ENCODE measurements at regions not wholly inside any gene's neighbourhood (a gene's known extent, or its start where the extent isn't known, plus 50 kb on each side); places are given as distances from the start of the nearest gene placed in this dataset.

DNA sequence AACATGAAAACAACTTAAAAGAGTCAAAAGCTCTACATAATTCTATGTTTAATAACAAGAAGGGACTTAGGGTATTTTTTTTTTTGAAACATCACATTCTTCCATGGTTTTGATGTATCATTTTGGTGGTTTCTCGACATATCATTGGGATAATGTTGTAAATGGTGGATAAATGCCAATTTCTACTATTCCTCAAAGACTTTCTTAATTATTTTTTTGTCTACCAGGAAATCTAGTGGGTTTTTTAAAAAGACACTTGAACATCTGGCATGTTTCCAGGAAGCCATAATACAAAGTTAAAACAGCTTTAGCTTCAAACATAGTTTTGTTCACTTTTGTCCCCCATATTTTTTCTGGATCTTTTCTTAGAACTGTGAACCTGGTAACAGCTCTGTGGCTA, 200.4 kb downstream of the DKK1 start:
- no peak overlapping the region for H2BK15ac ChIP-seq (ENCODE audit: low read depth, low read length)
- no peak overlapping the region for H2BK120ac ChIP-seq (ENCODE audit: low read depth, low read length)
- no peak overlapping the region for H4K91ac ChIP-seq (ENCODE audit: insufficient read depth, low read depth, low read length)
- DNase-seq = no peak
- POLR2A ChIA-PET (ENCODE audit: unreplicated experiment) = no interaction called here
- H3K79me1 ChIP-seq (ENCODE audit: low read depth in 1 of 2, low read length in 2 of 2) = no peaks in the 10 kb centered on the region
- intact Hi-C loops (cut with micrococcal nuclease) = no loop called here
- BruUV-seq (replicated peaks) = no TSS peak
- no peak overlapping the region for H3K56ac ChIP-seq (ENCODE audit: extremely low read depth, insufficient read depth, low read length)
- WGBS, 2 experiments (ENCODE audit: extremely low coverage in 2 of 2, insufficient read length in 1 of 2) = no CpG with 5 or more reads among the region's 1 CpG
- no peak overlapping the region for H4K8ac ChIP-seq (ENCODE audit: low read depth in 2 of 2, low read length in 2 of 2)
- no peak for TF ChIP-seq MXI1 (IDR thresholded peaks at IDR 0.05; ENCODE audit: borderline replicate concordance, low read depth, low read length)
- TF ChIP-seq, protein P1, sequence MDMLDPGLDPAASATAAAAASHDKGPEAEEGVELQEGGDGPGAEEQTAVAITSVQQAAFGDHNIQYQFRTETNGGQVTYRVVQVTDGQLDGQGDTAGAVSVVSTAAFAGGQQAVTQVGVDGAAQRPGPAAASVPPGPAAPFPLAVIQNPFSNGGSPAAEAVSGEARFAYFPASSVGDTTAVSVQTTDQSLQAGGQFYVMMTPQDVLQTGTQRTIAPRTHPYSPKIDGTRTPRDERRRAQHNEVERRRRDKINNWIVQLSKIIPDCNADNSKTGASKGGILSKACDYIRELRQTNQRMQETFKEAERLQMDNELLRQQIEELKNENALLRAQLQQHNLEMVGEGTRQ (IDR thresholded peaks at IDR 0.05; ENCODE audit: low read depth, low read length) = no peak
- TF ChIP-seq MAFK (IDR thresholded peaks at IDR 0.05; ENCODE audit: low read depth, low read length) = no peak
- no peak for TF ChIP-seq SMC3 (IDR thresholded peaks at IDR 0.05; ENCODE audit: low read depth, low read length)
- TF ChIP-seq CHD1 (IDR thresholded peaks at IDR 0.05; ENCODE audit: low read depth, low read length) = no peak
- TF ChIP-seq RCOR1 (IDR thresholded peaks at IDR 0.05; ENCODE audit: insufficient replicate concordance, low read length) = no peak
- no peak for TF ChIP-seq NFE2L2 (IDR thresholded peaks at IDR 0.05; ENCODE audit: low read depth, low read length)
- TF ChIP-seq, protein P2, sequence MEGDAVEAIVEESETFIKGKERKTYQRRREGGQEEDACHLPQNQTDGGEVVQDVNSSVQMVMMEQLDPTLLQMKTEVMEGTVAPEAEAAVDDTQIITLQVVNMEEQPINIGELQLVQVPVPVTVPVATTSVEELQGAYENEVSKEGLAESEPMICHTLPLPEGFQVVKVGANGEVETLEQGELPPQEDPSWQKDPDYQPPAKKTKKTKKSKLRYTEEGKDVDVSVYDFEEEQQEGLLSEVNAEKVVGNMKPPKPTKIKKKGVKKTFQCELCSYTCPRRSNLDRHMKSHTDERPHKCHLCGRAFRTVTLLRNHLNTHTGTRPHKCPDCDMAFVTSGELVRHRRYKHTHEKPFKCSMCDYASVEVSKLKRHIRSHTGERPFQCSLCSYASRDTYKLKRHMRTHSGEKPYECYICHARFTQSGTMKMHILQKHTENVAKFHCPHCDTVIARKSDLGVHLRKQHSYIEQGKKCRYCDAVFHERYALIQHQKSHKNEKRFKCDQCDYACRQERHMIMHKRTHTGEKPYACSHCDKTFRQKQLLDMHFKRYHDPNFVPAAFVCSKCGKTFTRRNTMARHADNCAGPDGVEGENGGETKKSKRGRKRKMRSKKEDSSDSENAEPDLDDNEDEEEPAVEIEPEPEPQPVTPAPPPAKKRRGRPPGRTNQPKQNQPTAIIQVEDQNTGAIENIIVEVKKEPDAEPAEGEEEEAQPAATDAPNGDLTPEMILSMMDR (conservative IDR thresholded peaks at IDR 0.05; ENCODE audit: low read depth, low read length) = no peak
- no peak for TF ChIP-seq BHLHE40 (IDR thresholded peaks at IDR 0.05; ENCODE audit: low read depth, low read length)
- TF ChIP-seq POLR2A (IDR thresholded peaks at IDR 0.05; ENCODE audit: low read depth, low read length) = no peak
- TF ChIP-seq CEBPB (IDR thresholded peaks at IDR 0.05; ENCODE audit: low read depth, low read length) = no peak
- TF ChIP-seq, protein P3, sequence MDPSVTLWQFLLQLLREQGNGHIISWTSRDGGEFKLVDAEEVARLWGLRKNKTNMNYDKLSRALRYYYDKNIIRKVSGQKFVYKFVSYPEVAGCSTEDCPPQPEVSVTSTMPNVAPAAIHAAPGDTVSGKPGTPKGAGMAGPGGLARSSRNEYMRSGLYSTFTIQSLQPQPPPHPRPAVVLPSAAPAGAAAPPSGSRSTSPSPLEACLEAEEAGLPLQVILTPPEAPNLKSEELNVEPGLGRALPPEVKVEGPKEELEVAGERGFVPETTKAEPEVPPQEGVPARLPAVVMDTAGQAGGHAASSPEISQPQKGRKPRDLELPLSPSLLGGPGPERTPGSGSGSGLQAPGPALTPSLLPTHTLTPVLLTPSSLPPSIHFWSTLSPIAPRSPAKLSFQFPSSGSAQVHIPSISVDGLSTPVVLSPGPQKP (IDR thresholded peaks at IDR 0.05; ENCODE audit: borderline replicate concordance, low read depth, low read length) = no peak
- no peak for TF ChIP-seq FOS (IDR thresholded peaks at IDR 0.05; ENCODE audit: low read depth, low read length)
- TF ChIP-seq RFX5 (IDR thresholded peaks at IDR 0.05; ENCODE audit: low read depth, low read length) = no peak
- TF ChIP-seq MAZ (IDR thresholded peaks at IDR 0.05; ENCODE audit: borderline replicate concordance, low read depth, low read length) = no peak
- no peak for TF ChIP-seq RAD21 (IDR thresholded peaks at IDR 0.05; ENCODE audit: low read length)
- H3K4me3 ChIP-seq (ENCODE audit: insufficient read depth, low read depth, low read length) = no peak overlapping the region
- in situ Hi-C loops (cut with MboI; ENCODE audit: low sequenced_read_pairs) = no loop called here
- no peak overlapping the region for H3K23ac ChIP-seq (ENCODE audit: low read depth, low read length)
- peaks cover 7% of the 10 kb centered on the region; the same call in 1 of the 2 replicates for H3K9me3 ChIP-seq (ENCODE audit: control insufficient read depth, insufficient read depth, low read length)
- no peak overlapping the region for H3K9ac ChIP-seq (ENCODE audit: low read depth, low read length)
- no peaks in the 10 kb centered on the region for H3K27me3 ChIP-seq (ENCODE audit: control insufficient read depth, insufficient read depth, low read length)
- H3K18ac ChIP-seq (ENCODE audit: low read depth, low read length) = no peak overlapping the region
- no peaks in the 10 kb centered on the region for H4K20me1 ChIP-seq (ENCODE audit: insufficient read depth, low read length)
- no peak overlapping the region for H2AFZ ChIP-seq (replicated peaks; ENCODE audit: low read length, poor library complexity)
- CTCF ChIA-PET = no interaction called here
- no peak overlapping the region for H2AK9ac ChIP-seq (replicated peaks; ENCODE audit: low read depth, low read length, poor library complexity)
- no peak overlapping the region for H2AK5ac ChIP-seq (ENCODE audit: low read depth, low read length)
- ATAC-seq (ENCODE audit: low read depth) = no peak
- no peaks in the 10 kb centered on the region; the same call in 1 of the 2 replicates for H3K4me1 ChIP-seq (ENCODE audit: control insufficient read depth, insufficient read depth, low read length)
- no peak overlapping the region for H4K5ac ChIP-seq (ENCODE audit: low read depth, low read length)
- no peak overlapping the region for H3K4ac ChIP-seq (ENCODE audit: low read depth, low read length)
- no peak overlapping the region for H2BK5ac ChIP-seq (ENCODE audit: low read depth, low read length, poor library complexity, severe bottlenecking)
- no peak overlapping the region for H3K4me2 ChIP-seq (ENCODE audit: low read depth, low read length)
- no peak overlapping the region for H3K27ac ChIP-seq (ENCODE audit: insufficient read depth, low read length)
- H3K36me3 ChIP-seq (ENCODE audit: control insufficient read depth, insufficient read depth, low read length) = no peaks in the 10 kb centered on the region
- H3K9me1 ChIP-seq (ENCODE audit: insufficient read depth, low read length) = no peaks in the 10 kb centered on the region
- H2BK20ac ChIP-seq (ENCODE audit: low read depth, low read length) = no peak overlapping the region
- dilution Hi-C loops (cut with HindIII; ENCODE audit: low sequenced_read_pairs, unreplicated experiment) = no loop called here
- no peak overlapping the region for H3K14ac ChIP-seq (replicated peaks; ENCODE audit: low read depth, low read length)

Measured in IMR-90 (cell line).